ENCODE measurements at regions not wholly inside any gene's neighbourhood (a gene's known extent, or its start where the extent isn't known, plus 50 kb on each side); places are given as distances from the start of the nearest gene placed in this dataset.

- no TSS peak for BruUV-seq (replicated peaks)
Observed at GRCh38 chr2:220182790-220183189, 555.4 kb downstream of the SLC4A3 start.

More at GRCh38 chr2:220182790-220183189, 555.4 kb downstream of the SLC4A3 start:
- FAIRE-seq (no peak), ATAC-seq (no peak), DNase-seq (ENCODE audit: low spot score) (no peak)
- H4K20me1 ChIP-seq (ENCODE audit: insufficient read depth, low read length) = no peaks in the 10 kb centered on the region
- H3K4me1 ChIP-seq (ENCODE audit: insufficient read depth, low read length) = no peaks in the 10 kb centered on the region
- ChIA-PET CTCF (ENCODE audit: low intra/inter-chr PET ratio, low total read pairs) (no interaction called here), POLR2A (no interaction called here)
- no peak overlapping the region for H3K4me3 ChIP-seq (replicated peaks in 1 of 3; ENCODE audit: insufficient read depth in 1 of 3, low read depth in 2 of 3, low read length in 3 of 3)
- in situ Hi-C loops (cut with HindIII; ENCODE audit: extremely low pct_ligation_motif_present, low pct_unique_long_range_greater_than_20kb) (no loop called here), intact Hi-C loops (cut with micrococcal nuclease; ENCODE audit: unreplicated experiment) (no loop called here)
- H2AFZ ChIP-seq (ENCODE audit: low read length) = no peak overlapping the region
- no peaks in the 10 kb centered on the region for H3K36me3 ChIP-seq (replicated peaks in 1 of 2; ENCODE audit: control insufficient read depth in 1 of 2, insufficient read depth in 2 of 2, low read length in 2 of 2)
- H3K27ac ChIP-seq (ENCODE audit: extremely low read length, insufficient read depth, low read length) = no peak overlapping the region
- no peak overlapping the region for H3K4me2 ChIP-seq (ENCODE audit: low read depth, low read length)
- no peaks in the 10 kb centered on the region for H3K79me2 ChIP-seq (ENCODE audit: insufficient read depth, low read length)
- H3K27me3 ChIP-seq (ENCODE audit: control insufficient read depth in 1 of 2, insufficient read depth in 2 of 2, low read length in 2 of 2) = no peaks in the 10 kb centered on the region
- TF ChIP-seq SMC3 (IDR thresholded peaks at IDR 0.05; ENCODE audit: low read length) (no peak), PHF8 (CRISPR knock-in tag; IDR thresholded peaks at IDR 0.05) (no peak), PPARG (CRISPR knock-in tag; conservative IDR thresholded peaks at IDR 0.05) (no peak), ZNF788 (CRISPR knock-in tag; IDR thresholded peaks at IDR 0.05; ENCODE audit: borderline replicate concordance) (no peak), MLXIP (CRISPR knock-in tag; IDR thresholded peaks at IDR 0.05; ENCODE audit: borderline replicate concordance) (no peak), ZNF430 (CRISPR knock-in tag; IDR thresholded peaks at IDR 0.05) (no peak), ZFX (CRISPR knock-in tag; IDR thresholded peaks at IDR 0.05; ENCODE audit: low read depth) (no peak), YEATS4 (CRISPR knock-in tag; IDR thresholded peaks at IDR 0.05; ENCODE audit: borderline replicate concordance) (no peak), RFXAP (CRISPR knock-in tag; IDR thresholded peaks at IDR 0.05; ENCODE audit: borderline replicate concordance) (no peak), ZBTB7B (CRISPR knock-in tag; IDR thresholded peaks at IDR 0.05) (no peak), CTCF (CRISPR knock-in tag; IDR thresholded peaks at IDR 0.05) (no peak), THAP7 (CRISPR knock-in tag; IDR thresholded peaks at IDR 0.05) (no peak), KDM5A (IDR thresholded peaks at IDR 0.05; ENCODE audit: borderline replicate concordance, low read length) (no peak), ZBTB10 (CRISPR knock-in tag; IDR thresholded peaks at IDR 0.05; ENCODE audit: borderline replicate concordance) (no peak)
- 2% methylated on average over 3 of the region's 3 CpGs for WGBS (ENCODE audit: low lambda C conversion rate)
- H3K9ac ChIP-seq (ENCODE audit: insufficient read depth, low read depth, low read length) = no peak overlapping the region
- no peaks in the 10 kb centered on the region for H3K9me3 ChIP-seq (ENCODE audit: low read length)
